NCI-H2171 treated with DMSO at 0.1 percent for 48 hours (cell line): ENCODE measurements at regions not wholly inside any gene's neighbourhood (a gene's known extent, or its start where the extent isn't known, plus 50 kb on each side); places are given as distances from the start of the nearest gene placed in this dataset.

Experiments
- DNase-seq: peaks from one replicate; lab custom pipeline; 2025; lab: John Stamatoyannopoulos, UW

DNA sequence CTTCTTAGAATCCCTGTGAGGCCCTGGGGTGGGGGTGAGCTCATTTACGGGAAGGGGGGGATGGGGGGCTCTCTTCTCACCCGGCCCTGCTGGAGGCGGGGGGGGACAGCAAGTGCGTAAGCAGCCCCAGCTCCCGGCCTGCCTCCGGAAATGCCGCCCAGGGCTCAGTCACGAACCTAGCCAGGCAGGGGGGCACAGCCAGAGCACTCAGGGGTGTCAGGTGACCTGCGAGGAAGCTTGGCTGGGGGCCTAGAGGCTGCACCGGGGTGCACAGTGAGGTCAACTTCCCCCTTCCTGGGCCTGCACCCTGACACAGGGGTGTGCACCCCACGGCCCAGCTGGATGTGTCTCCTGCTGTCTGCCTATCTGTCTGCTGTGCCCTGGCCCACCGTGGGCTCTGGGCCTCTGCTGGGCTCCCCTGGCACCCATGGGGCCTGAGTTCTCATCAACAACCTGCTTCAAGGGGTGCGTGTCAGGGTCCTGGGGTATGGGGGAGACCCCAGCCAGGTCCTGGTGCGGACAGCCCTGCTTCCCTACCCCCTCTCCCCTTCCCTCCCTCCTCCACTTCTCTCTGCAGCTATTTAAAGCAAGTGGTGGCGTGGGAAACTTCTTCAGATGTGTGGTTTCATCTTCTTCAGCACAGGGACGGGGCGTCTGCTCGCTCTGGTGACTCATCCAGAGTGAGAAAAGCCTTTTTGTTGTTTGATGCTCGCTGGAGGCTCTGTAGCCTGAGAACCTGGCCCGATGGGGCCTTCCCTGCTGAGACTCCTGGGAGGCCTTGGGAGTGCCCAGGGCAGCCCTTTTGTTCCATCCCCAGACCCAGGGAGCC, 92.5 kb upstream of the RUNX3 start:
- DNase-seq = no peak

- DNase-seq = no peak
These were observed 91.6 kb upstream of the RUNX3 start for GRCh38 chr1:25021591-25022215.

- DNase-seq = no peak
These were observed 90.9 kb upstream of the RUNX3 start for GRCh38 chr1:25020851-25021590.

DNA sequence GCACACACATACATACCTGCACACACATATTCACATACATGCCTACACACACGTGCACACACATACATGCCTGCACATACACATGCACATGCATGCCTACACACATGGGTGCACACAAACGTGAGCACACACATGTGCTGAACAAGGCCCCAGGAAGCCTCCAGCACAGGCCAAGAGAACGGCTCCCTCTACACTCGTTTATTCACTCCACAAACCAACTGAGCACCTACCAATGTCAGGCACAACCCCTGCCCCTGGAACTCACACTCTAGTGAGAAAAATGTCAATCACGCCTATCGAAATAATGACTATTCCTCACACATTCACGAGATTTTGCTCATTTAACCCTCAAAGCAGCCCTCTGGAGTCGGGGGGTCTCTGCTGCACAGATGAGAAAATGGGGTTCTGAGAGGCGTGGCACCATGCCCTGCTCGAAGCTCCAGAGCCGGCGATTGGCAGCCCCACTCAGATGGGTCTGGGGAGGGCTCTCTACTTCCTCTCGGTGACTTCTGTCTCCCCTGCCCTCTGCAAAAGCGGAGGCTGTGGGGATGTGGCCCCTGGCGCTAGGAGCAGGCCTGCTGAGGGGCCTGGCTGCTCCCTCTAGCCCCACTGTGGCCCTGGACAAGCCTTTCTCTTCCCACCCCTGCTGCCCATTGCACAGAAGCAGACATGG, 90.2 kb upstream of the RUNX3 start:
- no peak for DNase-seq

- DNase-seq = no peak
These were observed 89.5 kb upstream of the RUNX3 start for GRCh38 chr1:25019337-25020172.

GRCh38 chr1:25018943-25019336, 88.9 kb upstream of the RUNX3 start:
- DNase-seq = no peak

DNA sequence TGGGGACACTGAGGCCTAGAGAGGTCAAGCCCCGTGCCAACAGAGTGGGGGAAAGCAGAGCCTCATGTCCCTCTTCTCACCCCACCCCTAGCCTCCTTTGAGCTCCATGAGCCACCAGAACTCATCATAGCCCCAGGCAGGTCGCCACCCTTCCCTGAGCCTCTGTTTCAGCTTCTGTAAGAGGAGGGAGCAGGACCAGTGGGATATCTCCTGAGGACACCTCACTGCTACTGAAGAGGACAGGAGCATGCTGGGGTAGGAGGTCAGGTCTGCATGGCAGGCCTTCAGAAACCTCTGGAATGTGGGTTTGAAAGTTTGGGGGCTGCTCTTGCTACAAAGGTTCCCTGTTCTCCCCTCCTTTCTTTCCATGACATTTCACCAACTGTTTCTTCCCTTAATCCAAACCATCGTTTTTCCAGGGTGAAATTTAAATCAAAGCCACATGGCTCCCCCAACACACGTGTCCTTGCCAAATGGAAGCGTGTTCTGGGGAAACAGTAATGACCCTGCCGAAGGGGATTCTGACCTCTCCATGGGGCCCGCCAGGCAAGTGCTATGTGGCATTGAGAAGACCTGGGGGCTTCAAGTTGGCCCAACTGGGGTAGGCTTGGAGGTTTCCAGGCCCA, 88.1 kb upstream of the RUNX3 start:
- DNase-seq = no peak

- no peak for DNase-seq
These were observed 87.5 kb upstream of the RUNX3 start for GRCh38 chr1:25017436-25018109.

DNA sequence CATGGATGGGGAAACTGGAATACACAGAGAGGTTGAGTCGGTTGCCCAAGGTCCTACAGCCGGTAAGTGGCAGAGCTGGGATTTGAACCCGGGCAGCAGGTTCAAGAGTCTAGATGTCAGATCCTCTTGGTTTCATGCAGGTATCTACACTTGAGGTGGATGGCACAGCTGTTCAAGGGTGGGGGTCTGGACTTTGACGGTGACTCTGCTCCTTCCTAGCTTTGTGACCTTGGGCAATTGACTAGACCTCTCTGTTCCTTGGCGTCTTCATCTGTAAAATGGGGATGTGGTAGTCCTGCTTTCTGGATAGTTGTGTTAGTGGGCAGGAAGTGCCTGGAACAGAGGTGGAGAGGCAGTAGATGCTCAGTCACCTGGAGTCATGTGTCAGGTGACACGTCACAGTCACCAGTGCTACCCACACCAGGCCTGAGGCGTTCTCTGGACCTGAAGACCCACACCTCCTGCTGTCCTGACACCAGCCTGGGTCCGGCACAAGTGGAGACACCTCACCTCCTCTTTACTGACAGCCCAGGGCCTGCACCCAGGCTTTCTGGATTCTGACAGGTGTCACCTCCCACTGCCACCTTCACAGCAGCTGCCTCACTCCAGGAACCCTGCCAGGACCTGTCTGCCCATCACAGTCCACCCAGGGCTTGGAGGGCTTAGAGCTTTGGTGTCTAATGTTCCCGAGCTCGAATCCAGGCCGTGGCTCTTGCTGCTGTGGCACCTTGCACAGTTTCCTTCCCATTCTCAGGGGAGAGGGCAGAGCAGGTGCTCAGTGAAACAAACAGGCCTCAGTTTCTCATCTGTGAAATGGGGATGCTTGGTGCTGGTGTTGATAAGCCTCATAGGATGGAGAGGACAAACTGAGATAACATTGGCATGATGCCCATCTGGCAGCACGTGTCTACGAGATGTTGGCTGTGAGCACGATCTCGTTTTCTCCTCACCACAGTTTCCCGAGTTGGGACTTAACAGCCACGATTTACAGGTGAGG, 83.2 kb upstream of the RUNX3 start:
- DNase-seq = no peak

GRCh38 chr1:25011943-25012638, 82.0 kb upstream of the RUNX3 start:
- DNase-seq = peak; percentile 5

GRCh38 chr1:25011275-25011674, 81.2 kb upstream of the RUNX3 start:
- no peak for DNase-seq

- no peak for DNase-seq
These were observed 79.7 kb upstream of the RUNX3 start for GRCh38 chr1:25009671-25010262.

- no peak for DNase-seq
These were observed 78.1 kb upstream of the RUNX3 start for GRCh38 chr1:25008192-25008485.

DNA sequence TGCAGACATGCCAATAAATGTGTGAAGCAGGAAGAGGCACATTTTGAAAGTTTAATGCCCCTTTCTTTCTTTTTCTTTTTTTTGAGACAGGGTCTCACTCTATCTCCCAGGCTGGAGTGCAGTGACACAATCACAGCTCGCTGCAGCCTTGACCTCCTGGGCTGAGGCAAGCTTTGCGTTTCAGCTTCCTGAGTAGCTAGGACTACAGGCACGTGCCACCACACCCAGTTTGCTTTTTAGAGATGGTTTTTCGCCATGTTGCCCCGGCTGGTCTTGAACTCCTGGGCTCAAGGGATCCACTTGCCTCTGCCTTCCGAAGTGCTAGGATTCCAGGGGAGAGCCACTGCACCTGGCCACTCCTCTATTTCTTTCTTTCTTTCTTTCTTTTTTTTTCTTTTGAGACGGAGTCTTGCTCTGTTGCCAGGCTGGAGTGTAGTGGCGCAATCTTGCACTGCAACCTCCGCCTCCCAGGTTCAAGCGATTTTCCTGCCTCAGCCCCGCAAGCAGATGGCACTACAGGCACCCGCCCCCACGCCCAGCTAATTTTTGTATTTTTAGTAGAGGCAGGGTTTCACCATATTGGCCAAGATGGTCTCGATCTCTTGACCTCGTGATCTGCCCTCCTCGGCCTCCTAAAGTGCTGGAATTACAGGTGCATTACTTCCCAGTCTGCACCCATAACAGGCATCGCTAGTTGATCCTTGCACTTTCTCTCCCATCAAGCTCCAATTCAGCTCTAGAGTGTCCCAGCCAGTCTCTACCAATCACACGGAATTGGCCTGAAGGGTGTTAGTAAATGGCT, 77.5 kb upstream of the RUNX3 start:
- DNase-seq = peak; percentile 18

GRCh38 chr1:25006770-25007169, 76.7 kb upstream of the RUNX3 start:
- DNase-seq = no peak

DNA sequence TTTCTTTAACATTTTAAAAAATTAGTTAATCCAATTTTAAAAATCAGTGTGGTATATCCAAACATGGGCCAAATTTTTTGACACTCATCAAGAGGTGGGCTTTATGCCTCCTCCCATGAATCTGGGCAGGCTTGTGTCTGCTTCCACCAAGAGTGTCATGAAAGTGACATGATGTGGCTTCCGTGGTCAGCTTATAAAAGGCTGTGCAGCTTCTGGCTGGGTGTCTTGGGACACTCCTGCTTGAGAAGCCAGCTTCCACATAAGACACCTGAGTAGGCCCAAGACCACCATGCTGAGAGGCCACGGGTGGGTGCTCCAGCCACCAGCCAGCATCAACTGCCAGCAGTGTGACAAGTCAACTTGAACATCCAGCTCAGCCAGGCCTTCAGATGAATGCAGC, 74.3 kb upstream of the RUNX3 start:
- DNase-seq = no peak

- no peak for DNase-seq
These were observed 73.5 kb upstream of the RUNX3 start for GRCh38 chr1:25003457-25004190.
